ENCODE measurements at regions not wholly inside any gene's neighbourhood (a gene's known extent, or its start where the extent isn't known, plus 50 kb on each side); places are given as distances from the start of the nearest gene placed in this dataset.

DNA sequence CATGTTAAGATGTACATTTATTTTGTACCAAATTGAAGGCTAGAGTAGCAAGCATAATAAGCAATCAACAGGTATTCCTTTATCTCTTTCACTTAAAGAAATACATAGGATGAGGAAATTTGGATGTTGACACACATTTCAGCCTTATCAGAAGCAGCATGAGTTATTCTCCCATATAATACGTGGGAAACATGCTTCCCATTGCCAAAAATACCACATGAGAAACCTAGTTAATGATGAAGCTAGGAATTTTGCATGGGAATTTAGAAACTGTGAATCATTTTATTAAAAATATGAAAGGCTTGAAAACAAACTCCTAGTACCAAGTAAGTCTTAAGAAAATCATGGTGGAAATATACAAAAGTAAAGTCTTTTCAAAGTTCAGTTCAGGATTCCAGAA, 751.8 kb downstream of the TSN start:
- TF ChIP-seq CTCF (IDR thresholded peaks at IDR 0.05) (no peak), POLR2A (IDR thresholded peaks at IDR 0.05) (no peak)

All from Peyer's patch (tissue), 4 donors.